GM23338 (cell line): ENCODE measurements at regions not wholly inside any gene's neighbourhood (a gene's known extent, or its start where the extent isn't known, plus 50 kb on each side); places are given as distances from the start of the nearest gene placed in this dataset.

ENCODE experiments used
- ATAC-seq: fragments of 200-7000 bp; cut with Tn5 transposase; 3 replicates; pipeline ENCODE4 v1.9.1; 2020
- DNase-seq: peaks from one replicate; pipeline ENCODE4 v3.0.0-alpha.2; 2015; ENCODE audit warnings: low spot score
- H2AFZ ChIP-seq: fragments of 200-600 bp; sonication (generic); 2 replicates; pipeline ENCODE4 v1.8.0; 2016; ENCODE audit warnings: antibody characterized with exemption, mild to moderate bottlenecking, moderate library complexity
- H3F3A ChIP-seq: fragments of 200-600 bp; sonication (generic); replicated peaks from 2 replicates; pipeline ENCODE4 v1.8.0; 2017; ENCODE audit warnings: antibody characterized with exemption, mixed run types, low read depth
- H3K27ac ChIP-seq: fragments of 200-600 bp; sonication (generic); 2 replicates; pipeline ENCODE4 v1.6.1; 2016; ENCODE audit warnings: low read depth
- H3K27me3 ChIP-seq: fragments of 200-600 bp; sonication (generic); 2 replicates; pipeline ENCODE4 v1.8.0; 2016; ENCODE audit warnings: mild to moderate bottlenecking, mixed run types, moderate library complexity; ENCODE audit not compliant: insufficient read depth
- H3K36me3 ChIP-seq: fragments of 200-600 bp; sonication (generic); 2 replicates; pipeline ENCODE4 v1.8.0; 2016; ENCODE audit warnings: mild to moderate bottlenecking; ENCODE audit not compliant: insufficient read depth
- H3K4me1 ChIP-seq: fragments of 200-600 bp; sonication (generic); 2 replicates; pipeline ENCODE4 v1.8.0; 2016; ENCODE audit warnings: mild to moderate bottlenecking, moderate library complexity; ENCODE audit not compliant: insufficient read depth
- H3K4me2 ChIP-seq: fragments of 200-600 bp; sonication (generic); 2 replicates; pipeline ENCODE4 v1.7.1; 2017; ENCODE audit warnings: mixed run types
- H3K4me3 ChIP-seq: fragments of 200-600 bp; sonication (generic); 2 replicates; pipeline ENCODE4 v1.6.1; 2016; ENCODE audit warnings: mixed run types
- H3K79me2 ChIP-seq: fragments of 200-600 bp; sonication (generic); replicated peaks from 2 replicates; pipeline ENCODE4 v1.8.0; 2017; ENCODE audit warnings: mild to moderate bottlenecking; ENCODE audit not compliant: insufficient read depth
- H3K9me2 ChIP-seq: fragments of 200-600 bp; sonication (generic); 2 replicates; pipeline ENCODE4 v1.8.0; 2017; ENCODE audit not compliant: insufficient read depth
- H4K20me1 ChIP-seq: fragments of 200-600 bp; sonication (generic); replicated peaks from 2 replicates; pipeline ENCODE4 v1.8.0; 2017; ENCODE audit warnings: mild to moderate bottlenecking; ENCODE audit not compliant: insufficient read depth
- H3K27ac Mint-ChIP-seq: 2 replicates; pipeline ENCODE4 v1.8.0; 2020; ENCODE audit warnings: inconsistent platforms, mild to moderate bottlenecking, moderate library complexity, mixed read lengths
- H3K27me3 Mint-ChIP-seq: 3 replicates; pipeline ENCODE4 v1.8.0; 2022; ENCODE audit warnings: low read depth, mild to moderate bottlenecking, moderate library complexity, mixed read lengths, inconsistent platforms; ENCODE audit not compliant: insufficient read depth, poor library complexity
- H3K36me3 Mint-ChIP-seq: 3 replicates; pipeline ENCODE4 v1.8.0; 2021; ENCODE audit warnings: low read depth, mild to moderate bottlenecking, inconsistent platforms, moderate library complexity, mixed read lengths
- H3K4me1 Mint-ChIP-seq: 3 replicates; pipeline ENCODE4 v1.8.0; 2020; ENCODE audit warnings: mild to moderate bottlenecking, inconsistent platforms, mixed read lengths
- H3K4me3 Mint-ChIP-seq: 3 replicates; pipeline ENCODE4 v1.8.0; 2021; ENCODE audit warnings: moderate library complexity, mild to moderate bottlenecking, inconsistent platforms, mixed read lengths
- H3K9me3 Mint-ChIP-seq: 3 replicates; pipeline ENCODE4 v1.8.0; 2020; ENCODE audit warnings: moderate library complexity, mild to moderate bottlenecking, inconsistent platforms, mixed read lengths
- CREB1 ChIP-seq: fragments of 250-450 bp; sonication (Bioruptor Pico); IDR thresholded peaks from 2 replicates; pipeline ENCODE4 v1.5.0; 2020; ENCODE audit warnings: low read depth, mild to moderate bottlenecking, moderate library complexity
- EZH2 ChIP-seq: fragments of 200-600 bp; sonication (generic); IDR thresholded peaks from one replicate; pipeline ENCODE4 v1.8.0; 2017; ENCODE audit warnings: antibody characterized with exemption, mild to moderate bottlenecking, low read depth; ENCODE audit not compliant: unreplicated experiment
- EZH2phosphoT487 ChIP-seq: fragments of 200-600 bp; sonication (generic); IDR thresholded peaks from one replicate; pipeline ENCODE4 v1.8.1; 2018; ENCODE audit warnings: antibody characterized with exemption; ENCODE audit not compliant: unreplicated experiment
- NANOG ChIP-seq: IDR thresholded peaks from 2 replicates; pipeline ENCODE4 v1.6.1; 2016; ENCODE audit warnings: antibody characterized with exemption, borderline replicate concordance
- POLR2AphosphoS5 ChIP-seq: IDR thresholded peaks from 2 replicates; pipeline ENCODE4 v1.6.1; 2016; ENCODE audit warnings: antibody characterized with exemption, low read depth
- STAT1 ChIP-seq: IDR thresholded peaks from one replicate; pipeline ENCODE4 v1.6.1; 2016; ENCODE audit warnings: antibody characterized with exemption; ENCODE audit not compliant: unreplicated experiment
- ZNF114 ChIP-seq: fragments of 250-450 bp; sonication (Bioruptor Pico); IDR thresholded peaks from 2 replicates; pipeline ENCODE4 v1.5.0; 2020; ENCODE audit warnings: mild to moderate bottlenecking, moderate library complexity
- ZNF331 ChIP-seq: fragments of 250-450 bp; sonication (Bioruptor Pico); IDR thresholded peaks from 2 replicates; pipeline ENCODE4 v1.5.0; 2020; ENCODE audit warnings: low read depth, mild to moderate bottlenecking, moderate library complexity
- TF ChIP-seq, protein P1 (sequence below), 2 experiments: fragments of 200-600 bp in 1 of 2; sonication (generic) in 1 of 2; conservative IDR thresholded peaks; 2 replicates each; pipeline versions ENCODE4 v1.5.1 to v1.6.1; 2016 to 2017; ENCODE audit warnings: antibody characterized with exemption in 2 of 2, low read depth in 2 of 2, mild to moderate bottlenecking in 2 of 2, moderate library complexity in 1 of 2
- TF ChIP-seq, protein P2 (sequence below): fragments of 250-450 bp; sonication (Bioruptor Pico); IDR thresholded peaks from 2 replicates; pipeline ENCODE4 v1.5.0; 2020; ENCODE audit warnings: mild to moderate bottlenecking, moderate library complexity
- TF ChIP-seq, protein P3 (sequence below): IDR thresholded peaks from 2 replicates; pipeline ENCODE4 v1.6.1; 2016; ENCODE audit warnings: antibody characterized with exemption
- TF ChIP-seq, protein P4 (sequence below): IDR thresholded peaks from one replicate; pipeline ENCODE4 v1.6.1; 2018; ENCODE audit warnings: antibody characterized with exemption; ENCODE audit not compliant: unreplicated experiment

DNA sequence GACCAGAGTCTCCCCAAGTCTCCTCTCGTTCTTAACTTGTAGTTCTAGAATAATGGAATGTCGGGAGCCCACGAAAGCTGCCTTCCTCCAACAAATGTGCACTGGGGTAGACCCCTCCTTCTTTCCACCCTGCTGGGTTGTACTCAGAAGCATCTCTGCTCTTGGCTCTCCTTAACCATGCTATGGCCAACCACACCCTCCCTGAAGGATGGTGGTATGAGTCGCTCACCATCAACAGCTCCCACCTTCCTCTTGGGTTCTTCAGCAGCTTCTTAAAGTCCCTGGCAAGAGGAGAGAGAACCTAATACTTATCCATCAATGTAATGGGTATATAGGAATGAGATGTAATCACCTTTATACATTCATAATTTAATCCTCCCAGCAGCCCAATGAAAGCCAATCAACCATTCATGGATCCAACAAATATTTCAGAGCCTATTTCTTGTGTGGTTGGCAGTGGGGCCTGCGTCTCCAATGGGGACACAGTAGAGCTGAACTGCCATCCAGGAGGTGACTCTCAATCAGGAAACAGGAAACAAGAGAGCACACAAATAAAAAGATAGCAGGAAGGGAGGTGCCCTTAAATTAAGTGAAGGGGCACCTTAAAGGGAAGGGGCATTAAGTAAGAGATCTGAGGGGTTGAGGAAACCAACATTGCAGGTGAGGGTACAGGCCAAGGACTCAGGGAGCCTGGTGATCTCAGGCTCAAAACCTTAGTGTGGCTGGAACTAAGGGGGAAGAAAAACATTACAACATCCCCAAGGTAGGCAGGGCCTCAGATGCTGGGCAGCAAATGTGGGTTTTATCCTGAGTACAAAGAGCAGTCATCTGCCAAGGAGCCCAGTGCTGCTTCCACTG is 64.4 kb upstream of the ETS2 start:
- no peak overlapping the region for H3K27ac ChIP-seq
- DNase-seq, result no peak
- no peak overlapping the region for H3K4me3 Mint-ChIP-seq
- no peaks in the 10 kb centered on the region for H3K36me3 Mint-ChIP-seq
- H4K20me1 ChIP-seq, result no peaks in the 10 kb centered on the region
- no peak overlapping the region for H3K27ac Mint-ChIP-seq
- TF ChIP-seq POLR2AphosphoS5, result no peak
- no peak for TF ChIP-seq STAT1
- TF ChIP-seq CREB1 (CRISPR knock-in tag), result no peak
- no peak for TF ChIP-seq ZNF331 (CRISPR knock-in tag)
- TF ChIP-seq, protein P1, sequence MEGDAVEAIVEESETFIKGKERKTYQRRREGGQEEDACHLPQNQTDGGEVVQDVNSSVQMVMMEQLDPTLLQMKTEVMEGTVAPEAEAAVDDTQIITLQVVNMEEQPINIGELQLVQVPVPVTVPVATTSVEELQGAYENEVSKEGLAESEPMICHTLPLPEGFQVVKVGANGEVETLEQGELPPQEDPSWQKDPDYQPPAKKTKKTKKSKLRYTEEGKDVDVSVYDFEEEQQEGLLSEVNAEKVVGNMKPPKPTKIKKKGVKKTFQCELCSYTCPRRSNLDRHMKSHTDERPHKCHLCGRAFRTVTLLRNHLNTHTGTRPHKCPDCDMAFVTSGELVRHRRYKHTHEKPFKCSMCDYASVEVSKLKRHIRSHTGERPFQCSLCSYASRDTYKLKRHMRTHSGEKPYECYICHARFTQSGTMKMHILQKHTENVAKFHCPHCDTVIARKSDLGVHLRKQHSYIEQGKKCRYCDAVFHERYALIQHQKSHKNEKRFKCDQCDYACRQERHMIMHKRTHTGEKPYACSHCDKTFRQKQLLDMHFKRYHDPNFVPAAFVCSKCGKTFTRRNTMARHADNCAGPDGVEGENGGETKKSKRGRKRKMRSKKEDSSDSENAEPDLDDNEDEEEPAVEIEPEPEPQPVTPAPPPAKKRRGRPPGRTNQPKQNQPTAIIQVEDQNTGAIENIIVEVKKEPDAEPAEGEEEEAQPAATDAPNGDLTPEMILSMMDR (conservative IDR thresholded peaks at IDR 0.05; ENCODE audit: low read depth in 2 of 2), result no peak
- TF ChIP-seq, protein P2, sequence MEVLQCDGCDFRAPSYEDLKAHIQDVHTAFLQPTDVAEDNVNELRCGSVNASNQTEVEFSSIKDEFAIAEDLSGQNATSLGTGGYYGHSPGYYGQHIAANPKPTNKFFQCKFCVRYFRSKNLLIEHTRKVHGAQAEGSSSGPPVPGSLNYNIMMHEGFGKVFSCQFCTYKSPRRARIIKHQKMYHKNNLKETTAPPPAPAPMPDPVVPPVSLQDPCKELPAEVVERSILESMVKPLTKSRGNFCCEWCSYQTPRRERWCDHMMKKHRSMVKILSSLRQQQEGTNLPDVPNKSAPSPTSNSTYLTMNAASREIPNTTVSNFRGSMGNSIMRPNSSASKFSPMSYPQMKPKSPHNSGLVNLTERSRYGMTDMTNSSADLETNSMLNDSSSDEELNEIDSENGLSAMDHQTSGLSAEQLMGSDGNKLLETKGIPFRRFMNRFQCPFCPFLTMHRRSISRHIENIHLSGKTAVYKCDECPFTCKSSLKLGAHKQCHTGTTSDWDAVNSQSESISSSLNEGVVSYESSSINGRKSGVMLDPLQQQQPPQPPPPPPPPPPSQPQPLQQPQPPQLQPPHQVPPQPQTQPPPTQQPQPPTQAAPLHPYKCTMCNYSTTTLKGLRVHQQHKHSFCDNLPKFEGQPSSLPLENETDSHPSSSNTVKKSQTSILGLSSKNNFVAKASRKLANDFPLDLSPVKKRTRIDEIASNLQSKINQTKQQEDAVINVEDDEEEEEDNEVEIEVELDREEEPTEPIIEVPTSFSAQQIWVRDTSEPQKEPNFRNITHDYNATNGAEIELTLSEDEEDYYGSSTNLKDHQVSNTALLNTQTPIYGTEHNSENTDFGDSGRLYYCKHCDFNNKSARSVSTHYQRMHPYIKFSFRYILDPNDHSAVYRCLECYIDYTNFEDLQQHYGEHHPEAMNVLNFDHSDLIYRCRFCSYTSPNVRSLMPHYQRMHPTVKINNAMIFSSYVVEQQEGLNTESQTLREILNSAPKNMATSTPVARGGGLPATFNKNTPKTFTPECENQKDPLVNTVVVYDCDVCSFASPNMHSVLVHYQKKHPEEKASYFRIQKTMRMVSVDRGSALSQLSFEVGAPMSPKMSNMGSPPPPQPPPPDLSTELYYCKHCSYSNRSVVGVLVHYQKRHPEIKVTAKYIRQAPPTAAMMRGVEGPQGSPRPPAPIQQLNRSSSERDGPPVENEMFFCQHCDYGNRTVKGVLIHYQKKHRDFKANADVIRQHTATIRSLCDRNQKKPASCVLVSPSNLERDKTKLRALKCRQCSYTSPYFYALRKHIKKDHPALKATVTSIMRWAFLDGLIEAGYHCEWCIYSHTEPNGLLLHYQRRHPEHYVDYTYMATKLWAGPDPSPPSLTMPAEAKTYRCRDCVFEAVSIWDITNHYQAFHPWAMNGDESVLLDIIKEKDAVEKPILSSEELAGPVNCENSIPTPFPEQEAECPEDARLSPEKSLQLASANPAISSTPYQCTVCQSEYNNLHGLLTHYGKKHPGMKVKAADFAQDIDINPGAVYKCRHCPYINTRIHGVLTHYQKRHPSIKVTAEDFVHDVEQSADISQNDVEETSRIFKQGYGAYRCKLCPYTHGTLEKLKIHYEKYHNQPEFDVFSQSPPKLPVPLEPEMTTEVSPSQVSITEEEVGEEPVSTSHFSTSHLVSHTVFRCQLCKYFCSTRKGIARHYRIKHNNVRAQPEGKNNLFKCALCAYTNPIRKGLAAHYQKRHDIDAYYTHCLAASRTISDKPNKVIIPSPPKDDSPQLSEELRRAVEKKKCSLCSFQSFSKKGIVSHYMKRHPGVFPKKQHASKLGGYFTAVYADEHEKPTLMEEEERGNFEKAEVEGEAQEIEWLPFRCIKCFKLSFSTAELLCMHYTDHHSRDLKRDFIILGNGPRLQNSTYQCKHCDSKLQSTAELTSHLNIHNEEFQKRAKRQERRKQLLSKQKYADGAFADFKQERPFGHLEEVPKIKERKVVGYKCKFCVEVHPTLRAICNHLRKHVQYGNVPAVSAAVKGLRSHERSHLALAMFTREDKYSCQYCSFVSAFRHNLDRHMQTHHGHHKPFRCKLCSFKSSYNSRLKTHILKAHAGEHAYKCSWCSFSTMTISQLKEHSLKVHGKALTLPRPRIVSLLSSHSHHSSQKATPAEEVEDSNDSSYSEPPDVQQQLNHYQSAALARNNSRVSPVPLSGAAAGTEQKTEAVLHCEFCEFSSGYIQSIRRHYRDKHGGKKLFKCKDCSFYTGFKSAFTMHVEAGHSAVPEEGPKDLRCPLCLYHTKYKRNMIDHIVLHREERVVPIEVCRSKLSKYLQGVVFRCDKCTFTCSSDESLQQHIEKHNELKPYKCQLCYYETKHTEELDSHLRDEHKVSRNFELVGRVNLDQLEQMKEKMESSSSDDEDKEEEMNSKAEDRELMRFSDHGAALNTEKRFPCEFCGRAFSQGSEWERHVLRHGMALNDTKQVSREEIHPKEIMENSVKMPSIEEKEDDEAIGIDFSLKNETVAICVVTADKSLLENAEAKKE, result no peak
- TF ChIP-seq EZH2, result no peak
- TF ChIP-seq, protein P3, sequence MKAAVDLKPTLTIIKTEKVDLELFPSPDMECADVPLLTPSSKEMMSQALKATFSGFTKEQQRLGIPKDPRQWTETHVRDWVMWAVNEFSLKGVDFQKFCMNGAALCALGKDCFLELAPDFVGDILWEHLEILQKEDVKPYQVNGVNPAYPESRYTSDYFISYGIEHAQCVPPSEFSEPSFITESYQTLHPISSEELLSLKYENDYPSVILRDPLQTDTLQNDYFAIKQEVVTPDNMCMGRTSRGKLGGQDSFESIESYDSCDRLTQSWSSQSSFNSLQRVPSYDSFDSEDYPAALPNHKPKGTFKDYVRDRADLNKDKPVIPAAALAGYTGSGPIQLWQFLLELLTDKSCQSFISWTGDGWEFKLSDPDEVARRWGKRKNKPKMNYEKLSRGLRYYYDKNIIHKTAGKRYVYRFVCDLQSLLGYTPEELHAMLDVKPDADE, result no peak
- no peak for TF ChIP-seq NANOG
- no peak for TF ChIP-seq ZNF114 (CRISPR knock-in tag)
- TF ChIP-seq, protein P4, sequence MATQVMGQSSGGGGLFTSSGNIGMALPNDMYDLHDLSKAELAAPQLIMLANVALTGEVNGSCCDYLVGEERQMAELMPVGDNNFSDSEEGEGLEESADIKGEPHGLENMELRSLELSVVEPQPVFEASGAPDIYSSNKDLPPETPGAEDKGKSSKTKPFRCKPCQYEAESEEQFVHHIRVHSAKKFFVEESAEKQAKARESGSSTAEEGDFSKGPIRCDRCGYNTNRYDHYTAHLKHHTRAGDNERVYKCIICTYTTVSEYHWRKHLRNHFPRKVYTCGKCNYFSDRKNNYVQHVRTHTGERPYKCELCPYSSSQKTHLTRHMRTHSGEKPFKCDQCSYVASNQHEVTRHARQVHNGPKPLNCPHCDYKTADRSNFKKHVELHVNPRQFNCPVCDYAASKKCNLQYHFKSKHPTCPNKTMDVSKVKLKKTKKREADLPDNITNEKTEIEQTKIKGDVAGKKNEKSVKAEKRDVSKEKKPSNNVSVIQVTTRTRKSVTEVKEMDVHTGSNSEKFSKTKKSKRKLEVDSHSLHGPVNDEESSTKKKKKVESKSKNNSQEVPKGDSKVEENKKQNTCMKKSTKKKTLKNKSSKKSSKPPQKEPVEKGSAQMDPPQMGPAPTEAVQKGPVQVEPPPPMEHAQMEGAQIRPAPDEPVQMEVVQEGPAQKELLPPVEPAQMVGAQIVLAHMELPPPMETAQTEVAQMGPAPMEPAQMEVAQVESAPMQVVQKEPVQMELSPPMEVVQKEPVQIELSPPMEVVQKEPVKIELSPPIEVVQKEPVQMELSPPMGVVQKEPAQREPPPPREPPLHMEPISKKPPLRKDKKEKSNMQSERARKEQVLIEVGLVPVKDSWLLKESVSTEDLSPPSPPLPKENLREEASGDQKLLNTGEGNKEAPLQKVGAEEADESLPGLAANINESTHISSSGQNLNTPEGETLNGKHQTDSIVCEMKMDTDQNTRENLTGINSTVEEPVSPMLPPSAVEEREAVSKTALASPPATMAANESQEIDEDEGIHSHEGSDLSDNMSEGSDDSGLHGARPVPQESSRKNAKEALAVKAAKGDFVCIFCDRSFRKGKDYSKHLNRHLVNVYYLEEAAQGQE, result no peak
- TF ChIP-seq EZH2phosphoT487, result no peak
- no peaks in the 10 kb centered on the region for H3K27me3 Mint-ChIP-seq
- H3K4me1 ChIP-seq, result no peaks in the 10 kb centered on the region
- no peaks in the 10 kb centered on the region for H3F3A ChIP-seq
- H3K9me2 ChIP-seq, result peaks cover 13% of the 10 kb centered on the region
- ATAC-seq, result no peak
- H3K4me3 ChIP-seq, result no peak overlapping the region
- H3K4me2 ChIP-seq, result no peak overlapping the region
- no peaks in the 10 kb centered on the region for H3K4me1 Mint-ChIP-seq
- H3K9me3 Mint-ChIP-seq, result no peaks in the 10 kb centered on the region; the same call in 2 of the 3 replicates
- no peaks in the 10 kb centered on the region for H3K36me3 ChIP-seq
- no peaks in the 10 kb centered on the region for H3K79me2 ChIP-seq
- no peaks in the 10 kb centered on the region for H3K27me3 ChIP-seq
- no peak overlapping the region for H2AFZ ChIP-seq
